Large intestine (tissue), 3 donors: ENCODE measurements at regions not wholly inside any gene's neighbourhood (a gene's known extent, or its start where the extent isn't known, plus 50 kb on each side); places are given as distances from the start of the nearest gene placed in this dataset.

Source experiments
- DNase-seq, 2 donors: peaks; one replicate each; pipeline versions ENCODE4 v3.0.0 to v3.0.0-alpha.2; 2013
- H3K27ac ChIP-seq: one replicate; pipeline ENCODE4 v1.5.1; 2013; ENCODE audit warnings: low read length
- H3K27me3 ChIP-seq: 2 replicates; pipeline ENCODE4 v1.6.1; 2013; ENCODE audit warnings: low read length; ENCODE audit not compliant: control insufficient read depth, insufficient read depth
- H3K36me3 ChIP-seq: 2 replicates; pipeline ENCODE4 v1.6.1; 2013; ENCODE audit warnings: low read length; ENCODE audit not compliant: control insufficient read depth, insufficient read depth
- H3K4me1 ChIP-seq: one replicate; pipeline ENCODE4 v1.6.1; 2013; ENCODE audit warnings: low read length; ENCODE audit not compliant: control insufficient read depth, insufficient read depth
- H3K4me3 ChIP-seq: one replicate; pipeline ENCODE4 v1.5.1; 2013; ENCODE audit warnings: low read length
- H3K9me3 ChIP-seq: one replicate; pipeline ENCODE4 v1.6.1; 2013; ENCODE audit warnings: mild to moderate bottlenecking, low read depth, low read length, moderate library complexity; ENCODE audit not compliant: control insufficient read depth
- WGBS: methylation state at CpG from one replicate; pipeline ENCODE4 v1.1.5; 2013; ENCODE audit warnings: low lambda C conversion rate; ENCODE audit not compliant: insufficient coverage; 5-methylcytosine and 5-hydroxymethylcytosine counted together

- no peaks in the 10 kb centered on the region for H3K36me3 ChIP-seq
- H3K4me3 ChIP-seq, result no peak overlapping the region
- no peaks in the 10 kb centered on the region for H3K4me1 ChIP-seq
- no peaks in the 10 kb centered on the region for H3K27me3 ChIP-seq
- no peak for DNase-seq
- 90% methylated on average over 2 of the region's 3 CpGs for WGBS
- H3K9me3 ChIP-seq, result no peaks in the 10 kb centered on the region
- no peak overlapping the region for H3K27ac ChIP-seq
Measured at GRCh38 chr9:26415528-26415927, 477.1 kb downstream of the CAAP1 start.

DNA sequence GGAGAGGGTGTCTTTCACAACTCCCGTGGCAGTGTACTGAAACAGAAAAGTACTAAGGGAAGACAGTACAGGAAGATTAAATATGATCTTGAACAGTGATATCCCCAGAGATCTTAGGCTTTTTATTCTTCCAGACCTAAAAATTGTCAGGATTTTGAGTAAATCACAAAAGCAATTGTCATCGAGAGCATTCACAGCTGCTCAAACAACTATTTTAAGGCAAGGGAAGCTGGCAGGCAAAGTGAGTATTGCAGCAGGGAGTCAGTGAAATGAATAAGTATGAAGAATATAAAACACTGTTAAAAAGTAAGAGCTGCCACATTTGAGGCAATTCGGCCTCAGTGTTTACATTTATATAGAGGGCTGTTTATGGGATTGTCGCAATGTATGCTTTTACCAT is 479.0 kb downstream of the CAAP1 start:
- no peak overlapping the region for H3K4me3 ChIP-seq
- H3K27me3 ChIP-seq, result no peaks in the 10 kb centered on the region
- no peaks in the 10 kb centered on the region for H3K9me3 ChIP-seq
- H3K36me3 ChIP-seq, result no peaks in the 10 kb centered on the region
- H3K4me1 ChIP-seq, result no peaks in the 10 kb centered on the region
- no peak overlapping the region for H3K27ac ChIP-seq
- no peak for DNase-seq
- 79% methylated on average over 3 of the region's 4 CpGs for WGBS

GRCh38 chr9:26412446-26412845 is 480.2 kb downstream of the CAAP1 start:
- Histone ChIP-seq H3K4me3 (no peak overlapping the region), H3K4me1 (no peaks in the 10 kb centered on the region), H3K27ac (no peak overlapping the region), H3K27me3 (no peaks in the 10 kb centered on the region), H3K9me3 (no peaks in the 10 kb centered on the region), H3K36me3 (no peaks in the 10 kb centered on the region)
- DNase-seq, result no peak
- WGBS, result no CpG with 5 or more reads among the region's 1 CpG

- no peak for DNase-seq
- H3K36me3 ChIP-seq, result no peaks in the 10 kb centered on the region
- no peak overlapping the region for H3K4me3 ChIP-seq
- no peak overlapping the region for H3K27ac ChIP-seq
- no CpG with 5 or more reads among the region's 2 CpGs for WGBS
- no peaks in the 10 kb centered on the region for H3K4me1 ChIP-seq
- no peaks in the 10 kb centered on the region for H3K27me3 ChIP-seq
- no peaks in the 10 kb centered on the region for H3K9me3 ChIP-seq
Measured at GRCh38 chr9:26406676-26407075, 485.9 kb downstream of the CAAP1 start.

- DNase-seq, result no peak
- Histone ChIP-seq H3K27me3 (no peaks in the 10 kb centered on the region), H3K4me1 (no peaks in the 10 kb centered on the region), H3K36me3 (no peaks in the 10 kb centered on the region), H3K9me3 (no peaks in the 10 kb centered on the region), H3K27ac (no peak overlapping the region), H3K4me3 (no peak overlapping the region)
- no CpG with 5 or more reads among the region's 4 CpGs for WGBS
Measured at GRCh38 chr9:26399556-26399955, 493.0 kb downstream of the CAAP1 start.

- Histone ChIP-seq H3K9me3 (no peaks in the 10 kb centered on the region), H3K4me1 (no peaks in the 10 kb centered on the region), H3K36me3 (no peaks in the 10 kb centered on the region), H3K27me3 (no peaks in the 10 kb centered on the region), H3K27ac (no peak overlapping the region), H3K4me3 (no peak overlapping the region)
- DNase-seq, result no peak
- WGBS, result no CpG with 5 or more reads among the region's 1 CpG
Measured at GRCh38 chr9:26394025-26394424, 498.6 kb downstream of the CAAP1 start.

- Histone ChIP-seq H3K27me3 (no peaks in the 10 kb centered on the region), H3K4me3 (no peak overlapping the region), H3K36me3 (no peaks in the 10 kb centered on the region), H3K4me1 (no peaks in the 10 kb centered on the region), H3K9me3 (no peaks in the 10 kb centered on the region), H3K27ac (no peak overlapping the region)
- no peak for DNase-seq
Measured at GRCh38 chr9:26392639-26393038, 500.0 kb downstream of the CAAP1 start.

DNA sequence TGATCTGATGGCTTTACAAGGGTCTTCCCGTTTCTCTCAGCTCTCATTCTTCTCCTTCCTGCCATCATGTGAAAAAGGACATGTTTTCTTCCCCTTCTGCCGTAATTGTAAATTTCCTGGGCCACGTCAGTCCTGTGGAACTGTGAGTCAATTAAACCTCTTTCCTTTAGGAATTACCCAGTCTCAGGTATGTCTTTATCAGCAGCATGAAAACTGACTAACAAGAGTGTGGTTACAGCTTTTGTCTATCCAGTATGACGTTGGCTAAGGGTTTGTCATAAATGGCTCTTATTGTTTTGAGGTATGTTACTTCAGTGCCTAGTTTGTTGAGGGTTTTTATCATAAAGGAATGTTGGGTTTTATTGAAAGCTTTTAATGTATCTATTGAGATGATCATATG is 501.6 kb downstream of the CAAP1 start:
- no peaks in the 10 kb centered on the region for H3K4me1 ChIP-seq

GRCh38 chr9:26375448-26375847 is 517.2 kb downstream of the CAAP1 start:
- no CpG with 5 or more reads among the region's 2 CpGs for WGBS
- Histone ChIP-seq H3K27ac (no peak overlapping the region), H3K9me3 (no peaks in the 10 kb centered on the region), H3K36me3 (no peaks in the 10 kb centered on the region), H3K4me1 (no peaks in the 10 kb centered on the region), H3K4me3 (no peak overlapping the region), H3K27me3 (no peaks in the 10 kb centered on the region)
- no peak for DNase-seq

More for the DNA sequence above, 501.6 kb downstream of the CAAP1 start:
- no peak overlapping the region for H3K4me3 ChIP-seq
- no peak overlapping the region for H3K27ac ChIP-seq
- WGBS, result 67% methylated on average over 1 of the region's 4 CpGs
- no peaks in the 10 kb centered on the region for H3K36me3 ChIP-seq
- no peak for DNase-seq
- H3K9me3 ChIP-seq, result no peaks in the 10 kb centered on the region
- no peaks in the 10 kb centered on the region for H3K27me3 ChIP-seq

DNA sequence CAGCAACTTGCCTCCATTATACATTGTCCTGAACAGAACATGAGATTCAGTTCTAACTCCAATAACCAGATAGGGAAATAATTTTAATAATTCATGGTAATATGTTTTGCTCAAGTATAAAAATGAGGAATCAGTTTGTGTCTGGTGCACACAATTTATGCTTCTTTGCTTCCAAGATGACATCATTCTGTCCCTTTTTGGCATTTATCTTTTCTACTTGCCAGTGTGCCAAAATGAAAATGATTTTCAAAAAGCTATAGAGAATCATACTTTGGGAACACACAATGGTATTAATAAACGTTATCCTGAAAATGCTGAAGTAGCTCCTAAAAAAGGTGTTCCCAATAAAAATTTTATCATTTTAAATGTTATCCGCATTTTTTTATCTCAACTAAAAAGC is 519.0 kb downstream of the CAAP1 start:
- no peaks in the 10 kb centered on the region for H3K27me3 ChIP-seq
- no peak for DNase-seq
- 94% methylated on average over 2 of the region's 2 CpGs for WGBS
- H3K36me3 ChIP-seq, result no peaks in the 10 kb centered on the region
- H3K27ac ChIP-seq, result no peak overlapping the region
- no peaks in the 10 kb centered on the region for H3K9me3 ChIP-seq
- no peaks in the 10 kb centered on the region for H3K4me1 ChIP-seq
- H3K4me3 ChIP-seq, result no peak overlapping the region

DNA sequence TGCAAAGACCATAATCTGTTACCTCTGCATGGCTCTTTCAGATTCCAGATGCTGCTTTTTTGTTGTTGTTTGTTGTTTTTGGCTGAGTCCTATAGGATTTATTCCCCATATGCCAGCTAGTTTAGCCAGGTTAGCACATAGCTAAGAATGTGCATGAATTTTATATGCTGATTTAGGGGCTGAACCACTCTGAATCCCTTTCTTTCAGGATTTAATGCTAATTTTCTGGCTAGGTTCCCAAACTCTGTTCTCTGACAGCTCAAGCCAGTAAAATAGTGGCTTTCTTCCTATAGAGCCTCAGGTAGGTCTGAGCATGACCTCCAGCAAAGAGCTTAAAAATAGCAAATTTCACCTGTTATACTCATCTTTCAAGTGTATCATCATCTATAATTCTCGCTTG is 521.4 kb downstream of the CAAP1 start:
- WGBS, result 100% methylated on average over 1 of the region's 1 CpG
- no peaks in the 10 kb centered on the region for H3K27me3 ChIP-seq
- H3K36me3 ChIP-seq, result no peaks in the 10 kb centered on the region
- no peak overlapping the region for H3K27ac ChIP-seq
- H3K4me1 ChIP-seq, result no peaks in the 10 kb centered on the region
- H3K4me3 ChIP-seq, result no peak overlapping the region
- no peak for DNase-seq
- H3K9me3 ChIP-seq, result no peaks in the 10 kb centered on the region
